ENCODE measurements at regions not wholly inside any gene's neighbourhood (a gene's known extent, or its start where the extent isn't known, plus 50 kb on each side); places are given as distances from the start of the nearest gene placed in this dataset.

DNA sequence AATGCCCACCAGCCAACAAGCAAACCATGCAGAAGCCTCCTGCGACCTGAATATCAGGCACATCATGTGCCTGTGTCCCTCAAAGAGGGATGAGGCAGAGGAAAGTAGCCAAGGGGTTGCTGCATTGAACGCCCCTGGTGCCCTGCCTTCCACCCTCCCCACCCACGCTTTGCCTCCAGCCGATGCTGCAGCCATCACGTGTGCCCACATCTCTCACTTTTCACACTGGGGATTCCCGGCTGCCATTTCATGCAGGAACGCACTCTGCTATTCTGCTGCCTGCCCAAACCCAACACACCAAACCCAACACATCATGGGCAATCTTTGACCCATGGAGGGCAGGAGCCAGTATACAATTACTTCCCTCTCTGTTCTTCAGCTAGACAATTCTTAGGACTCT, 462.2 kb upstream of the PROK2 start:
- DNase-seq = no peak

DNA sequence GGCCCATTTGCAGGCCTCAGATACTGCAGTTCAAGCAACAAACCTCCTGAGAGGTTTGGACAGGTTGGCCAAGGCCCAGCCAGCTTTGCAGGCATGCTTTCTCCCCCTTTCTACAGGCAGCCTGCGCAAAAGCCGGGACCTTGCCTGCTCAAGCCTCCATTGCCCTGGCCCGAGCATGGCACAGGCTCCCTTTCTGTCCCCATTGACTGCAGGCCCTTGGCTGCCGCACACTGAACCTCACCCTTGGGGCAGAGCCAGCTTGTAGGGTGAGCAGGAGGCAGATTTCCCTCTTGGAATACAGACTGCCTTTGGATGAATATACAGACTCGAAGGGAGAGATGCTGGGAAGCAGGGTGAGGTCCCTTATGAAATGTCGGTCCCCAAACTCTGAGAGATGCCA, 461.7 kb upstream of the PROK2 start:
- no peak for DNase-seq

DNA sequence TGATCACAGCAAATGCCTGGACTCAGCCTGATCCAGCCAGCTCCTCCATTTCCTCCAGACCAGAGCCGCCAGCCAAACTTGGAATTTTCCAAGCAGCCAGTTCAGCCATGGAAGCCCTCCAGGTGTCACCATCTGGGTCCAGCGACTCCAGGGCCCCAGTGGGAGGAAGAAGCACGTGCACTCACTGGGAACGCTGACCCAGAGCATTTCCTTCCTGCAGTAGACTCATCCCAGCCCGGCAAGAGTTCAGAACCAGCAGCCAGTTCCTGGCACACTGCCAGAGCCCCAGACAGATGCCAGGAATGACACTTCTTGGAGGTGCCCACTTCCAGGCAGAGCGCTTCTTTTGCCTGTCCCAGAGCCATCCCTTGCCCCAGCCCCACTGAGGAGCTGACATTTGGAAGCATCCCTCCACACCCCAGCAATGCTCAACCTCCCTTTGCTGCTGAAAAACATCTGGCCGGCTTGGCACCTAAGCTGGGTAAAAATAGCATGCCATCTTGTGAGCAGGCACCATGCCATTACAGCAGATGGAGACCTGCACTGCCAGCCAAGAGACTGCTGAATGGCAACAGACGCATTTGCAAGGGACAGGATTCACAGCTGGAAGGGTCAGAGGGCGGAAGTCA, 460.3 kb upstream of the PROK2 start:
- peak; percentile 79 for DNase-seq

DNA sequence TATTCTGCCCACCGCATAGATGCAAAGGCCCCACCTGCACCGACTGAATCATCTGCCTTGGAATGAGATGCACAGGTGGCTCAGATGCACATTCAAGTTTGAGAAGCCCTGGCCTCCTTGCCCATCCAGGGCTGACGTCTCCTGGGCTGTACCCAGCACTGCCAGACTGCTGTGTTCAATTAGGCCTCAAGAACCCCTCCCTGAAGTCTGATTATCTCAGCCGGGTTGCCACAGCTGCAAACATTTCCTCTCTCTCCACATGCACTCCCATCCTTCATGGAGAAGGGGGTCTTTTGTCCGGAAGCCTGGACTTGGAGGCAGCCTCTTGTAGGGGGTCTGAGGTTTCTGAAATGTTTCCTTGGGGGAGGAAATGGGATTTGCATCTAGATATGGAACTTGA, 459.4 kb upstream of the PROK2 start:
- DNase-seq = no peak

DNA sequence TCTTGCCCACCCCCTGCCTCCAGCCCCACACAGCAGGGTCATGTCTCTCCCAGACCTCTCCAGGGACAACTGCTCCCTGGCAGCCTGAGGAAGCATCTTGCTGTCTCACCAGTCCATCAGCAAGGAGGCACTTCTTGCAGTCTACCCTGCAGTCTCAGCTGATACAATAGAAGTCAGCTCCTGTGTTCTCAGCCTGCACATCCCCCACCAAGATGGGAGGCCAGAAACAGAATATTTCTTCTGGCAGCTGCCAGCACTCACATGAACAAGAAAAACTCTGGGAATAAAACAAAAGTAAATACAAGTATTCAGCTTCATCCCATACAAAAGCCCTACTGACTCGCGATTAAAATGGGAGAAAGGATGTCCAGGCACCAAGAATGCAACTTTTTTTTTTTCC, 457.4 kb upstream of the PROK2 start:
- DNase-seq = no peak

DNA sequence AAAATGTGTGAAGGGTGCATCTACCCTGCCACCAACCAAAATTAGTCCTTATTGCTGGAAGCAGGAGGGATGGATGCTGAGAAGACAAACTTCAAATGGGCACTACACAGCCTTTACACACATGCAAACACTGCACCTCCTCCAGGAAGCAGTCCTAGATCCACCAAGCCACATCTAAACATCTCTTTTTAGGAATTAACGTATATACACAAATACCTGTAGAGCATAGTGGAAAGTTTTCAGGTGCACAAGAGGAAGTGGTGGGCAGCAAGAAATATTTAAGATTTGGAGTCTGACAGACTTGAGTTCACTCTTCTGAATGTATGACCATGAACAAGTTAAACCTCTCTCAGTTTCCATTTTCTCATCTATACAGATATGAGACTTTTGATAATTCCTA, 456.6 kb upstream of the PROK2 start:
- no peak for DNase-seq

DNA sequence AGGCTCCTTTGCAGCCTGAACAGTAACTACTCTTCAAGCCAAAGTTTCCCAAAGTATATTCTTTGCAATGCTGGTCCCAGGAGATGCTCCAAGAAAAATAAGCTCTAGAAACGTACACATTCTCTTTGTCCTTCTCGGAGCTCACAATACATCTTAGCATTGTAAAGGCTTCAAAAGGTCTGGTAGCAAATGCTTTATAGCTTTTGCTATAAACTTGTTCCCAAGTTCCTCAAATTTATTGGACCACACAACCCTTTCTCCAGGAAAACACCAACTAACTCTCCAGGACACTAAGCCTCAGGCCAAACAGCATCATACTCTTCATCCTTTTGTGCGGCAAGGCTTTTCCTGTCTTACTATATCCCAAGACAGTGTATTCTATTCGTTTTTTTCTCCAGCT, 455.6 kb upstream of the PROK2 start:
- no peak for DNase-seq

DNA sequence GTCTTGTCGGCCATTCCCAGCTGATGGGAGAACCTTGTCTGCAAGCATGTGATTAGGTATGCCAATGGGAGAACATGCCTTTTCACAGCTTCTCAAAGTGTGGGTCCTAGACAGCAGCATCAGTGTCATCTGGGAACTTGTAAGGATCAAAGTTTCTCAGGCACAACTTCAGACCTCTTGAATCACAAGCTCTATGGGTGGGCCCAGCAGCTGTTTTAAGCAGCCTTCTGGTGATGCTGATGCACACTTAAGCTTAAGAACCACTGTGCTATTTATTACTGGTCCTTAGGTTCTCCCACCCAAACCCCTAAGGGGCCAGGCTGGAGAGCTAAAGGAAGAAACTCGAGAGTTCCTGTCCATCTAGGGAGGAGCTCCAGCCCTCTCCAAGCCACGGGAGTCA, 453.9 kb upstream of the PROK2 start:
- no peak for DNase-seq

DNA sequence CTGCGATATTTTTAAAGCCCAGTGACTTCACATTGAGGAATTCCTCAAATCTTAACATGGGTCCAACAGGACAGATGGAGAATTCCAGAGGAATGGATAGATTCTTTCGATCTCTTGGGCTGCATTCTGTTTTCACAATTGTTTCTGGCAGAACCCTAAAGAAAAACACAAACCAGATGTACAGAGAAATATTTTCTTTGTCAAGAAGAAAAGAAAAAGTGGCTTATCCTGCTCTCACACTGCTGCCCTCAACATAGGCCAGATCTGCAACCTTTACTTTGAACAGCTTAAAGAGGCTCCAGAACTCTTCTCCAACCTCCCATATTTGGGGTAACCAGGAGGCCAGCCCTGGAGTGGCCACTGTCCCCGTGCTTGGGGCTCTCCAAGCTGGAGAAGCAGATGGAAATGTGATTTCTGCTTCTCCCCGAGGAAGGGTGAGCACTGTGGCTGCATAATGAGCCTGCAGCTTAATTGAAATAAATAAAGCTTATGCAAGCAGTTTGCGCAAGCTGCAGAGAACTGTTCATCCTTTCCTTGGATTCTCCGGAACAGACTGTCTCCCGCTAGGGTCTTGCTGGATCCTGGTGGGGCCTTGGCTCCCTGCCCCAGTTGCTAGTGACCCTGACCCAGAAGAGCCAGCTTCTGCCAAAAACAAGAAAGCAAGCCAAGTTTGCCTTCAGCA, 453.2 kb upstream of the PROK2 start:
- DNase-seq = no peak

DNA sequence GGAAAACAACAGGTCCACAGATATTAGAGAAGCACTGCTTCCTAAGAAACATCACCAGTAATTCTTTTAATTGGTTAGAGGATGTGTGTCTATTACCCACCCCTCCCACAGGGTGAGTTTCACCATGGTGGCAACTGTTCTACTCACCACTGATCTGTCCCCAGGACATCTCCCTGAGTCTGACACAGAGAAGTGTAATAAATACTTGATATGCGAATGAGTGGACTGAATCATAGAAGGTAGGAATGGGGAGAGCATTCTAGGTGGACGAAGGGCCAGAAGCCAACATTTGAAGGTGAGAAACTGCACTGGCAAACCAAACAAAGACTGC, 452.7 kb upstream of the PROK2 start:
- DNase-seq = no peak

DNA sequence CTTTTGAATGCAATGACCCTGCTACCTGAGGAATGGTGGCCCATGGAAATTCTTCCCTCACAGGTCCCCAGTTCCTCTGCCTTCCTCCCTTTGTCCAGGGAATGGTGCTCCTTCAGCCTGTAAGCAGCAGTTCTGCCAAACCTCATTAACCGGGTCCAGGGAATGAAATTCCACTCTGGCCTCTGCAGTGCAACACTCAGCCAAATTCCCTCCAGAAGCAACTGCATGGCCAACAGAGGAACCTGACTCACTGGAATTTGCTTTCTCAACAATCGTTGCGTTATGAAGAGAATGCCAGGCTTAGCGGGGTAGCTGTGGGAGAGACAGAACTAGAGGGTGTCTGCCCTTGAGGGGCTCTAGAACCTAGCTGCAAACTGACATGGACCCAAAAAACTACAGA, 449.4 kb upstream of the PROK2 start:
- DNase-seq = peak; percentile 79

DNA sequence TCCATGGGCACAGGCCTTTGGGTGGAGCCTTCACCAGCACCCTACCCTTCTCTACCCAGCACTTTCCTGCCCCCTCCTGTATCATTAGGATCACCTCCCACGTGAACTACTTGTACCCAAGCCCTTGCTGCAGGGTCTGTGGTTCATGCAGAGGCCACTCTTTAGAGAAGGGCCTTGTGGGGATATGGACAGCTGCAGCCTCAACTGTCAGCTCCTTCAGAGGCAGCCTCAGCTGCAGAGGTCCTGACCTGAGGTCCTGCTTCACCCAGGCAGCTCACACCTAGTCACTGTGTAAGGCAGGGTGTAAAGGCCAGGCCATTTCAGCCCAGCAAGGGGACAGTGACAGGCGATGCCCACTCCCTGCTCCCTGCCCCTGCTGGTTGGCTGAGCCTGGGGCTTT, 448.6 kb upstream of the PROK2 start:
- DNase-seq = peak; percentile 13

DNA sequence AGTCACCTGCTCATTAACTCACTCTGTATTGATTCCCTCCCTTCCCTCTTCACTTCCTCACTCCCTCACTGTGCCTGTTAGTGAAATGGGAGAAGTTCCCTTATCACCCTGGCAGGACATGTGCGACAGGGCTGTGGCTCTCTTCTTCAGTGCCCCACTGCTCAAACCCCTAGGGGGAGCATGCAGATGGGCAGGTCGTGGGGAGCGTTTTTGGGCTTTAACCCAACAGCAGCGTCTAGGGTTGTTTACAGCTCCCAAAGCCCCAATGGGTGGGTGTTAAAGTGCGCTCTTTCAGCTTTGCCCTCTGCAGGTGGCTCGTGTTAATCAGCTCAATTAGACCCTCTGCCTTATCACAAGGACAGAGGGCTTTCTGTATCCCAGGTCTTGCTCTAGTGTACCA, 447.8 kb upstream of the PROK2 start:
- peak; percentile 35 for DNase-seq

DNA sequence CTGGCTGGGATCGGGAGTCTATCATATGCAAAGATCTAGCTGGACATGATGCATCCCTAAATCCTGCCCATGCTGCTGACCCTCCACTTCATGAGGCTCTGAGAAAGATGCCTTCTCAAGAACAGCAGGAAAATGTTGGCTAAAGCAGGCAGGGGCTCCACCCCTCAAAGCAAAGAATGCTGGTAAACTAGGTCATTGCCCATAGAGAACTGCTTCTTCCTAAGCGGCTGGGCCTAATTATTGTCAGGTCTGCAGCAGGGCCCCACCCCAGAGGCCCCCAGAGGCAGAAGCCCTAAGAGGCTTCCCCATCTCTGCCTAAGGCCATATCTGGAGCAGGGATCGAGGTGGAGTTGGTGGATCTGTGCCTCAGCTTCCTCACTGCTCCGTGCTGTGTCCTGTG, 447.4 kb upstream of the PROK2 start:
- no peak for DNase-seq

DNA sequence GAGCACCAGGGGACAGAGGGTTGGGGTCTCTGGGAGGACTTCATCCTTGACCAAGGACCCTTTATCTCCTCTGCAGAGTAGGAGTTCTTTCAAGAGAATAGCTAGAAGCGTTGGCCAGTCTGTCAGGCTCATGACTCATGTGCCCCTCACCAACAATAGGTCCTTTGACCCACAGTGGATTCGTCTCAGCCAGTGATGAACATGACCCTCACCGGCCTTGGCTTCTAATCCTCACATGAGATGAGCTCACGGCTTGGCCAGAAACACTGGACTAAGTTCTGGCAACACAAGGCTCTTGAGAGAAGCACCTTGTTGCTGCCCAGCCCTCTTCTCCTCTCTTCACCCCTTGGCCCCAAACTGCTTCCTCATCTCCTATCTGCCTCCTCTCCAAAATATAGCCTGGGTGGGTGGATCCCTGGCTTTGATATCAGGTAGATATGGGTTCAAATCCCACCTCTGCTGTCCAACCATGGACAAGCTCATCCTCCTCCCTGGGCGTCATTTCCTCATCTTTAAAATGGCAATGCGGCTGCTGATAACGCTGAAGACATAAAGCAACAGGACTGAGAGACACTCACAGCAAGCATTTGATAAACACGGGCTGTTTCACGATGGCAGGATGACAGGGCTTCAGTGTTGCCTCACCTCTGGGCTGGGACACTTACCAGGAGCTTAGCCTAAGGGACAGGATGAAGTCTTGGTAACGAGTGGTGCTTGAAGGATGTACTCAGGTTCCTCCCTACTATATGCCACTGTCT, 446.7 kb upstream of the PROK2 start:
- DNase-seq = no peak

DNA sequence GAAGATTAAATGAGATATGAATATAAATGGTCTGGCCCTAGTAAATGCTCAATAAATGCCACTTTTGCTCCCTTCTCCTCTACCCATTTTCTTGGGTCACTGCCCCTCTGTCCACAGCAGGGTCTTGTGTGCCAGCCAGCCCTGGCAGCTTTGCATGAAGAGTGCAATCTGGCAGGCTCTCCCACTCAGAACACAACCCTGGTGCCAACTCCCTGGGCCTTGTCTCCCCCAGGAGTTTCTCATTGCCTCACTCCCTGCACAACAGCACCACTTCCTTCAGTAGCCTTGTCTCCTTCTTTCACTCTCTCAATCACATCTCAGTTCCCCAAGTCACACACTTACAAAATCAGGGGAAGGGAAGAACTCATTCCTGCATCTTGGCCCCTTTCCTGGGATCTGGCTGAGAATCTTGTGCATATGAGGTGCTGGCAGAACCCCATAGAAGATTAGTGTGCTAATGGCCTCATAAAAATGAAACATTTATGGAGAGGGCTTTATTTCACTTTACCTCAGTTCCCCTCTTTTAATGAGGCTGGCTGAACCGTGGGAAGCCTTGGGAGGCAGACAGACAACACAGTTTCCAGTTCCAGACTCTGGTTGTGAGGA, 445.9 kb upstream of the PROK2 start:
- DNase-seq = no peak

DNA sequence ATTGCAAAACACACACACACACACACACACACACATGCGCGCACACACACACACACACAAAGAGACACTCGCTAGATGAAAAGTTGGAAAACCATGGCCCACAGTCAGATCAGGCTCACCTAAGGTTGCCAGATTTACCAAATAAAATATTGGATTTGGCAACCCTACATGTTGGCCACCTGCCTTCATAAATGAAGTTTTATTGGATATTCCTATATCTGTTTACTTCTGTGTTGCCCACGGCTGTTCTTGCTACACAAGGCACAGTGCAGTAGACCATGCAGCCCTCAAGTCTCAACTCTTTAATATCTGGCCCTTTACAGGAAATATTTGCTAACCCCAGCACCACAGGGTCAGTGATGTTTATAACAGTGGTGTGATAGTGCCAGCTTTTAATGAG, 445.0 kb upstream of the PROK2 start:
- DNase-seq = no peak

DNA sequence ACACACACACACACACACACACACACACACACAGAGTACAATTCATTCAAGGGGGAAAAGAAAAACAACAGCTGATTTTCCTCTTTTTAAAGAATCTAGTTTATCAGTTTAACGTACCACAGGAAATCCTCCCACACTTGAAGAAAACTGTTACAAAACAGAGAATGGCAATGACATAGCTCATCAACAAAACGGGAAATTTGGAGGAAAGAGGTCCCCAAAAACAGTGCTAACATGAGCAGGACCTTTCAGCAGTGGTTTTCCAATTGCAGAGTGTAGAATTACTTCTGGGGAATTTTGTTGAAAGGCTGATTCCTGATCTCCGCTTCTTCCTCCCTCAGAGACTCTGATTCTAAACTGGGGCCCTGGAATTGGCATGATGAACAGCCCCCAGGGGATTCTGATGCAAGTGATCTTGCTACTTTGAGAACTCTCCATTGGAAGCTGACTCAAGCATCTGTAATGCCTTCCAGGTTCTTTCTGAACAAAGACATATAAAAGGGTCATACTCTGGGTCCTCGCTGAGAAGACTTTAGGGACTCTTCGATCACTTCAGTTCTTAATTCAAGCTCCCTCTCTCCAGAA, 442.6 kb upstream of the PROK2 start:
- DNase-seq = no peak

DNA sequence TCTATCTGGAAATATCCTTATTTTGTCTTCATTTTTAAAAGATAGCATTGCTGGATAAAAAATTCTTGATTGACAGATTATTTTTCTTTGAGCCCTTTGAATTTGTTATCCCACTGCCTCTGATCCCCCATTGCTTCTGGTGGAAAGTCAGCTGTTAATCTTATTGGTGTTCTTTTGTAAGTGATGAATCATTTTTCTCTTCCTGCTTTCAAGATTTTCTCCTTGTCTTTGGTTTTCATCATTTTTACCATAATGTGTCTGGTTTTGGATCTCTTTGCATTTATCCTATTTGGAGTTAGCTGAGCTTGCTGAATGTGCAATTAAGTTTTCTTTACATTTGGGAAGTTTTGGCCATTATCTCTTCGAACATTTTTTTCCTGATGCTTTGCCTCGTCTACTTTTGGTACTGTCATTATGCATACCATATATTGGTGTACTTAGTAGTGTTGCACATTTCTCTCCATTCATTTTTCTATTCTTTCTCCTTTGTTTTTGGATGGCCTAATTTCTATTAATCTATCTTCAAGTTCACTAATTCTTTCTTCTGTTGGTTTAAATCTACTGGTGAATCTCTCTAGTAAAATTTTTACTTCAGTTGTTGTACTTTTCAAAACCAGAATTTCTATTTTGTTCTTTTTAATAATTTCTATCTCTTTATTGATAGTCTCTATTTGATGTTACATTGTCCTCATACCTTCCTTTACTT, 440.0 kb upstream of the PROK2 start:
- no peak for DNase-seq

DNA sequence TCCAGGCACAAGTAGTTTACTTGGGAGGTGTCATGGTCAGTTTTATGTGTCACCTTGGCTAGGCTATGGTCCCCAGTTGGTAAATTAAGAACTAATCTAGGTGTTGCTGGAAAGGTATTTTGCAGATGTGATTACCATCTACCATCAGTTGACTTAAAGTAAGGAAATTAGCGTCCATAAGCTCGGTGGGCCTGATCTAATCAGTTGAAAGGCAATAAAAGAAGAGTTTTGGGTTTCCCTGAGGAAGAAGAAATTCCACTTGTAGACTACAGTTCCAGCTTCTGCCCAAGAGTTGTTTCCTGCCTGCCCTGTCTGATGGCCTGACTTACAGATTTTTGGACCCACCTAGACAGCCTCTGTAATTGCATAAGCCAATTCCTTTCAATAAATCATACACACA, 438.7 kb upstream of the PROK2 start:
- DNase-seq = no peak

DNA sequence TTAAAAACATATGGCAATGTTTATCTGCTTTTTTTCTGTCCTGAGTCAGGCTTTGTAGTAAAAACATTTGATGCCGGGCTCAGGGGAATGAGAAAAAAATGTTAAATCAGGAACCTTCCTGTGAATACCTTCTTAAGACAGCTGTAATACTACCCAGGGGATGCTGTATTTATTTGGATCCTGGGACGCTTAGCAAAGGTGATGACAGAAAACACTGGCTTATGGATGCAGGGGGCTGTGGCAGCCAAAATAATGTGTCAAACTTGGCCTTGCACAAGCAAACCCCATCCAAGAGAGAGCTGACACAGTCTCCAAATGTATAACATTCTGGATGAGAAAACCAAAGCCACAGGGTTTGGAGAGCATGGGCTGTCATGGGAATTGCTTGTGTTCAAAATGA, 438.2 kb upstream of the PROK2 start:
- peak; percentile 77 for DNase-seq

DNA sequence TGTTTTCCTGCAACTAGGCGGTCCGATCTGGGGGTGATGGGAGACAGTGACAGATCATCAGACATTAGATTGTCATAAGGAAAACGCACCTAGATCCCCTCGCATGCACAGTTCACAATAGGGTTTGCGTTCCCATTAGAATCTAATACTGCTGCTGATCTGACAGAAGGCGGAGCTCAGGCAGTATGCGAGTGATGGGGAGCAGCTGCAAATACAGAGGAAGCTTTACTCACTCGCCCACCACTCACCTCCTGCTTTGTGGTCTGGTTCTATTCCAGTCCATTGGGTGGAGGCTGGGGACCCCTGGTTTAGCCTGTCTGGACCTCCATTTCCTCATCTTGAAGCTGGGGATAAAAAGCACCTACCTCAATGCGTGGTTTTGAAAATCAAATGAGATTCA, 437.5 kb upstream of the PROK2 start:
- DNase-seq = no peak

DNA sequence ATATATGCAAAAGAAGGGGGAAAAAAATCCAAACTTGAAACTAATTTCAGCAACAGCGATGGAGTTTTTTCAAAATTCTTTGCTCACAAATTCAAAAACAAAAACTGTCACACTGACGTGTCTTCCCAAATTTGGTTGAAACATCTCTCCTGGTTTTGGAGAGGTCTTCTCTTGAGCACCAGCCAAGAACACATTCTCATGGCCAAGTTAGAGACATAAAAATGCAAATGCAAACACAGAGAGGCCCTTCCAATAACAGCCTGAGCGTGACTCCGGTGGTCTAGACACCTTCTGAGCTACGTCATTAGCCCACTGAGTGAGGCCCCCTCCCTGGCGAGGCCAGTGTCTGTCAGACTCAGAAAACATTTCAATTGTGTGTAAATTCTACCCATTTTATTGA, 436.0 kb upstream of the PROK2 start:
- DNase-seq = no peak
